K562 (cell line): ENCODE measurements at regions not wholly inside any gene's neighbourhood (a gene's known extent, or its start where the extent isn't known, plus 50 kb on each side); places are given as distances from the start of the nearest gene placed in this dataset.

ENCODE experiments used
- GATA2 ChIP-seq: sonication (generic); formaldehyde crosslinking; IDR thresholded peaks from 2 replicates; pipeline ENCODE4 v1.4.0; 2020; ENCODE audit warnings: mild to moderate bottlenecking, missing genetic modification reagents
- KLF1 ChIP-seq: fragments of 450-650 bp; IDR thresholded peaks from 2 replicates; pipeline ENCODE4 v1.6.1; 2016; ENCODE audit warnings: missing genetic modification characterization, missing compliant biosample characterization
- NR2C2 ChIP-seq, 2 experiments: fragments of 200-800 bp in 1 of 2; sonication (Bioruptor generic) in 1 of 2; sonication (generic) in 1 of 2; formaldehyde crosslinking in 1 of 2; IDR thresholded peaks; 2 replicates each; pipeline versions ENCODE4 v1.6.1 to v1.8.0; 2016 to 2022; ENCODE audit warnings: mild to moderate bottlenecking in 1 of 2, missing compliant biosample characterization in 1 of 2, missing genetic modification characterization in 1 of 2, missing genetic modification reagents in 1 of 2
- RBM14 ChIP-seq: fragments of 200-400 bp; formaldehyde crosslinking; IDR thresholded peaks from 2 replicates; pipeline ENCODE4 v1.6.1; 2018; ENCODE audit warnings: low read depth, mild to moderate bottlenecking, low read length, moderate library complexity, borderline replicate concordance; ENCODE audit not compliant: insufficient read depth
- RFX1 ChIP-seq: fragments of 450-650 bp; IDR thresholded peaks from 2 replicates; pipeline ENCODE4 v1.6.1; 2016; ENCODE audit warnings: mild to moderate bottlenecking, moderate library complexity
- TF ChIP-seq, protein P1 (sequence below): fragments of 200-600 bp; sonication (generic); IDR thresholded peaks from one replicate; pipeline ENCODE4 v1.6.1; 2012; ENCODE audit warnings: mild to moderate bottlenecking, low read depth, low read length, inconsistent platforms
- TF ChIP-seq, protein P2 (sequence below), 2 experiments: fragments of 450-650 bp in 1 of 2; sonication (generic) in 1 of 2; formaldehyde crosslinking; conservative IDR thresholded peaks; 2 replicates each; pipeline versions ENCODE4 v1.4.0 to v1.8.1; 2020 to 2022; ENCODE audit warnings: mild to moderate bottlenecking in 1 of 2, missing genetic modification reagents in 1 of 2

DNA sequence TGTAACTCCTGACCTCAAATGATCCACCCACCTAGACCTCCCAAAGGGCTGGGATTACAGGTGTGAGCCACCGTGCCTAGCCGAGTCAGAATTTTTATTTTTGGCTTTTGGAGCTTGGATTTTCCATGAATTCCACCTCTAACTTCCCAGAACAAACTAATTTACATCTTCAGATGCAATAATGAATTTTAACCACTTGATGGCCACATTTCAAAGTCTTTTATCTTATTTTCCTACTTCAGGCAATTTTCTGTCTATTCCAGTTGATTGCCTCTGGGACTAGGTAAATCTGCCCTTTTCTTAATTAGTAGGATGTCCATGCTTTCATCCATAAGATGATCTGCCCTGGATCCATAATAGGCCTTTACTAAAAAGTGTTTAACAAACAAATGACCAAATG, 156.4 kb upstream of the ANKFN1 start (continued):
- TF ChIP-seq, protein P1, sequence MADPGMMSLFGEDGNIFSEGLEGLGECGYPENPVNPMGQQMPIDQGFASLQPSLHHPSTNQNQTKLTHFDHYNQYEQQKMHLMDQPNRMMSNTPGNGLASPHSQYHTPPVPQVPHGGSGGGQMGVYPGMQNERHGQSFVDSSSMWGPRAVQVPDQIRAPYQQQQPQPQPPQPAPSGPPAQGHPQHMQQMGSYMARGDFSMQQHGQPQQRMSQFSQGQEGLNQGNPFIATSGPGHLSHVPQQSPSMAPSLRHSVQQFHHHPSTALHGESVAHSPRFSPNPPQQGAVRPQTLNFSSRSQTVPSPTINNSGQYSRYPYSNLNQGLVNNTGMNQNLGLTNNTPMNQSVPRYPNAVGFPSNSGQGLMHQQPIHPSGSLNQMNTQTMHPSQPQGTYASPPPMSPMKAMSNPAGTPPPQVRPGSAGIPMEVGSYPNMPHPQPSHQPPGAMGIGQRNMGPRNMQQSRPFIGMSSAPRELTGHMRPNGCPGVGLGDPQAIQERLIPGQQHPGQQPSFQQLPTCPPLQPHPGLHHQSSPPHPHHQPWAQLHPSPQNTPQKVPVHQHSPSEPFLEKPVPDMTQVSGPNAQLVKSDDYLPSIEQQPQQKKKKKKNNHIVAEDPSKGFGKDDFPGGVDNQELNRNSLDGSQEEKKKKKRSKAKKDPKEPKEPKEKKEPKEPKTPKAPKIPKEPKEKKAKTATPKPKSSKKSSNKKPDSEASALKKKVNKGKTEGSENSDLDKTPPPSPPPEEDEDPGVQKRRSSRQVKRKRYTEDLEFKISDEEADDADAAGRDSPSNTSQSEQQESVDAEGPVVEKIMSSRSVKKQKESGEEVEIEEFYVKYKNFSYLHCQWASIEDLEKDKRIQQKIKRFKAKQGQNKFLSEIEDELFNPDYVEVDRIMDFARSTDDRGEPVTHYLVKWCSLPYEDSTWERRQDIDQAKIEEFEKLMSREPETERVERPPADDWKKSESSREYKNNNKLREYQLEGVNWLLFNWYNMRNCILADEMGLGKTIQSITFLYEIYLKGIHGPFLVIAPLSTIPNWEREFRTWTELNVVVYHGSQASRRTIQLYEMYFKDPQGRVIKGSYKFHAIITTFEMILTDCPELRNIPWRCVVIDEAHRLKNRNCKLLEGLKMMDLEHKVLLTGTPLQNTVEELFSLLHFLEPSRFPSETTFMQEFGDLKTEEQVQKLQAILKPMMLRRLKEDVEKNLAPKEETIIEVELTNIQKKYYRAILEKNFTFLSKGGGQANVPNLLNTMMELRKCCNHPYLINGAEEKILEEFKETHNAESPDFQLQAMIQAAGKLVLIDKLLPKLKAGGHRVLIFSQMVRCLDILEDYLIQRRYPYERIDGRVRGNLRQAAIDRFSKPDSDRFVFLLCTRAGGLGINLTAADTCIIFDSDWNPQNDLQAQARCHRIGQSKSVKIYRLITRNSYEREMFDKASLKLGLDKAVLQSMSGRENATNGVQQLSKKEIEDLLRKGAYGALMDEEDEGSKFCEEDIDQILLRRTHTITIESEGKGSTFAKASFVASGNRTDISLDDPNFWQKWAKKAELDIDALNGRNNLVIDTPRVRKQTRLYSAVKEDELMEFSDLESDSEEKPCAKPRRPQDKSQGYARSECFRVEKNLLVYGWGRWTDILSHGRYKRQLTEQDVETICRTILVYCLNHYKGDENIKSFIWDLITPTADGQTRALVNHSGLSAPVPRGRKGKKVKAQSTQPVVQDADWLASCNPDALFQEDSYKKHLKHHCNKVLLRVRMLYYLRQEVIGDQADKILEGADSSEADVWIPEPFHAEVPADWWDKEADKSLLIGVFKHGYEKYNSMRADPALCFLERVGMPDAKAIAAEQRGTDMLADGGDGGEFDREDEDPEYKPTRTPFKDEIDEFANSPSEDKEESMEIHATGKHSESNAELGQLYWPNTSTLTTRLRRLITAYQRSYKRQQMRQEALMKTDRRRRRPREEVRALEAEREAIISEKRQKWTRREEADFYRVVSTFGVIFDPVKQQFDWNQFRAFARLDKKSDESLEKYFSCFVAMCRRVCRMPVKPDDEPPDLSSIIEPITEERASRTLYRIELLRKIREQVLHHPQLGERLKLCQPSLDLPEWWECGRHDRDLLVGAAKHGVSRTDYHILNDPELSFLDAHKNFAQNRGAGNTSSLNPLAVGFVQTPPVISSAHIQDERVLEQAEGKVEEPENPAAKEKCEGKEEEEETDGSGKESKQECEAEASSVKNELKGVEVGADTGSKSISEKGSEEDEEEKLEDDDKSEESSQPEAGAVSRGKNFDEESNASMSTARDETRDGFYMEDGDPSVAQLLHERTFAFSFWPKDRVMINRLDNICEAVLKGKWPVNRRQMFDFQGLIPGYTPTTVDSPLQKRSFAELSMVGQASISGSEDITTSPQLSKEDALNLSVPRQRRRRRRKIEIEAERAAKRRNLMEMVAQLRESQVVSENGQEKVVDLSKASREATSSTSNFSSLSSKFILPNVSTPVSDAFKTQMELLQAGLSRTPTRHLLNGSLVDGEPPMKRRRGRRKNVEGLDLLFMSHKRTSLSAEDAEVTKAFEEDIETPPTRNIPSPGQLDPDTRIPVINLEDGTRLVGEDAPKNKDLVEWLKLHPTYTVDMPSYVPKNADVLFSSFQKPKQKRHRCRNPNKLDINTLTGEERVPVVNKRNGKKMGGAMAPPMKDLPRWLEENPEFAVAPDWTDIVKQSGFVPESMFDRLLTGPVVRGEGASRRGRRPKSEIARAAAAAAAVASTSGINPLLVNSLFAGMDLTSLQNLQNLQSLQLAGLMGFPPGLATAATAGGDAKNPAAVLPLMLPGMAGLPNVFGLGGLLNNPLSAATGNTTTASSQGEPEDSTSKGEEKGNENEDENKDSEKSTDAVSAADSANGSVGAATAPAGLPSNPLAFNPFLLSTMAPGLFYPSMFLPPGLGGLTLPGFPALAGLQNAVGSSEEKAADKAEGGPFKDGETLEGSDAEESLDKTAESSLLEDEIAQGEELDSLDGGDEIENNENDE = no peak
- TF ChIP-seq RFX1 (no peak), NR2C2 (CRISPR knock-in tag; IDR thresholded peaks at IDR 0.05) (no peak), NR2C2 (tag; IDR thresholded peaks at IDR 0.05) (no peak), GATA2 (CRISPR knock-in tag) (no peak), RBM14 (no peak), KLF1 (tag) (no peak)
- TF ChIP-seq, protein P2, sequence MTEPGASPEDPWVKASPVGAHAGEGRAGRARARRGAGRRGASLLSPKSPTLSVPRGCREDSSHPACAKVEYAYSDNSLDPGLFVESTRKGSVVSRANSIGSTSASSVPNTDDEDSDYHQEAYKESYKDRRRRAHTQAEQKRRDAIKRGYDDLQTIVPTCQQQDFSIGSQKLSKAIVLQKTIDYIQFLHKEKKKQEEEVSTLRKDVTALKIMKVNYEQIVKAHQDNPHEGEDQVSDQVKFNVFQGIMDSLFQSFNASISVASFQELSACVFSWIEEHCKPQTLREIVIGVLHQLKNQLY (CRISPR knock-in tag; conservative IDR thresholded peaks at IDR 0.05) = no peak
- TF ChIP-seq, all 486 proteins: peak for 0
